Ectodermal cell (in vitro differentiated cells): ENCODE measurements at regions not wholly inside any gene's neighbourhood (a gene's known extent, or its start where the extent isn't known, plus 50 kb on each side); places are given as distances from the start of the nearest gene placed in this dataset.

ENCODE experiments used
- H3K27ac ChIP-seq: 2 replicates; pipeline ENCODE4 v1.7.0; 2013; ENCODE audit warnings: mild to moderate bottlenecking, low read depth, low read length; ENCODE audit not compliant: insufficient read depth, poor library complexity, severe bottlenecking
- H3K27me3 ChIP-seq: 2 replicates; pipeline ENCODE4 v1.7.0; 2013; ENCODE audit warnings: mild to moderate bottlenecking, low read length; ENCODE audit not compliant: insufficient read depth, control insufficient read depth, poor library complexity, severe bottlenecking
- H3K36me3 ChIP-seq: one replicate; pipeline ENCODE4 v1.7.0; 2013; ENCODE audit warnings: low read length; ENCODE audit not compliant: control insufficient read depth, insufficient read depth
- H3K4me1 ChIP-seq: one replicate; pipeline ENCODE4 v1.7.0; 2013; ENCODE audit warnings: low read length; ENCODE audit not compliant: control insufficient read depth, insufficient read depth
- H3K4me3 ChIP-seq: 2 replicates; pipeline ENCODE4 v1.7.0; 2013; ENCODE audit warnings: low read depth, low read length, control low read depth; ENCODE audit not compliant: insufficient read depth
- H3K9me3 ChIP-seq: 2 replicates; pipeline ENCODE4 v1.7.0; 2013; ENCODE audit warnings: mild to moderate bottlenecking, low read length, moderate library complexity; ENCODE audit not compliant: control insufficient read depth
- WGBS, 2 experiments: methylation state at CpG; one replicate each; pipeline ENCODE4 v1.1.7; 2013; ENCODE audit warnings: missing lambda C conversion rate in 2 of 2; 5-methylcytosine and 5-hydroxymethylcytosine counted together

GRCh38 chr4:156201050-156201449 is 247.4 kb upstream of the CTSO start:
- no peaks in the 10 kb centered on the region for H3K9me3 ChIP-seq
- no peak overlapping the region for H3K4me3 ChIP-seq
- no peak overlapping the region for H3K27ac ChIP-seq
- H3K36me3 ChIP-seq, result no peaks in the 10 kb centered on the region
- H3K4me1 ChIP-seq, result no peaks in the 10 kb centered on the region
- H3K27me3 ChIP-seq, result no peaks in the 10 kb centered on the region

GRCh38 chr4:156198511-156198910 is 244.8 kb upstream of the CTSO start:
- H3K9me3 ChIP-seq, result no peaks in the 10 kb centered on the region
- H3K27ac ChIP-seq, result no peak overlapping the region
- H3K36me3 ChIP-seq, result no peaks in the 10 kb centered on the region
- 96 to 97% methylated on average over 15 of the region's 15 CpGs for WGBS, 2 experiments
- H3K27me3 ChIP-seq, result no peaks in the 10 kb centered on the region
- no peaks in the 10 kb centered on the region for H3K4me1 ChIP-seq
- H3K4me3 ChIP-seq, result no peak overlapping the region

- 92 to 94% methylated on average over 8 of the region's 8 CpGs for WGBS, 2 experiments
- Histone ChIP-seq H3K27ac (no peak overlapping the region), H3K4me3 (no peak overlapping the region), H3K9me3 (no peaks in the 10 kb centered on the region), H3K27me3 (no peaks in the 10 kb centered on the region), H3K4me1 (no peaks in the 10 kb centered on the region), H3K36me3 (no peaks in the 10 kb centered on the region)
These were observed 243.6 kb upstream of the CTSO start for GRCh38 chr4:156197216-156197615.

GRCh38 chr4:156196722-156197121 is 243.1 kb upstream of the CTSO start:
- WGBS, 2 experiments, result 91 to 96% methylated on average over 7 of the region's 7 CpGs
- Histone ChIP-seq H3K4me3 (no peak overlapping the region), H3K9me3 (no peaks in the 10 kb centered on the region), H3K36me3 (no peaks in the 10 kb centered on the region), H3K4me1 (no peaks in the 10 kb centered on the region), H3K27me3 (no peaks in the 10 kb centered on the region), H3K27ac (no peak overlapping the region)

- H3K4me1 ChIP-seq, result no peaks in the 10 kb centered on the region
- no peaks in the 10 kb centered on the region for H3K36me3 ChIP-seq
- H3K27ac ChIP-seq, result no peak overlapping the region
- H3K9me3 ChIP-seq, result no peaks in the 10 kb centered on the region
- no peak overlapping the region for H3K4me3 ChIP-seq
- H3K27me3 ChIP-seq, result no peaks in the 10 kb centered on the region
These were observed 242.2 kb upstream of the CTSO start for GRCh38 chr4:156195914-156196313.

- H3K9me3 ChIP-seq, result no peaks in the 10 kb centered on the region
- no peaks in the 10 kb centered on the region for H3K4me1 ChIP-seq
- H3K36me3 ChIP-seq, result no peaks in the 10 kb centered on the region
- 92 to 93% methylated on average over 7 of the region's 7 CpGs for WGBS, 2 experiments
- H3K4me3 ChIP-seq, result no peak overlapping the region
- H3K27ac ChIP-seq, result no peak overlapping the region
- H3K27me3 ChIP-seq, result no peaks in the 10 kb centered on the region
These were observed 241.2 kb upstream of the CTSO start for GRCh38 chr4:156194896-156195295.

GRCh38 chr4:156193800-156194199 is 240.1 kb upstream of the CTSO start:
- no peak overlapping the region for H3K4me3 ChIP-seq
- 95% methylated on average over 3 of the region's 3 CpGs for WGBS, 2 experiments
- no peaks in the 10 kb centered on the region for H3K36me3 ChIP-seq
- H3K27me3 ChIP-seq, result no peaks in the 10 kb centered on the region
- no peaks in the 10 kb centered on the region for H3K4me1 ChIP-seq
- no peaks in the 10 kb centered on the region for H3K9me3 ChIP-seq
- no peak overlapping the region for H3K27ac ChIP-seq

GRCh38 chr4:156193106-156193505 is 239.4 kb upstream of the CTSO start:
- H3K36me3 ChIP-seq, result no peaks in the 10 kb centered on the region

GRCh38 chr4:156192033-156192432 is 238.4 kb upstream of the CTSO start:
- no peaks in the 10 kb centered on the region for H3K9me3 ChIP-seq
- no peaks in the 10 kb centered on the region for H3K36me3 ChIP-seq
- H3K27ac ChIP-seq, result no peak overlapping the region
- no peak overlapping the region for H3K4me3 ChIP-seq
- H3K27me3 ChIP-seq, result no peaks in the 10 kb centered on the region
- H3K4me1 ChIP-seq, result no peaks in the 10 kb centered on the region

More at GRCh38 chr4:156193106-156193505, 239.4 kb upstream of the CTSO start:
- Histone ChIP-seq H3K27me3 (no peaks in the 10 kb centered on the region), H3K4me3 (no peak overlapping the region), H3K4me1 (no peaks in the 10 kb centered on the region), H3K27ac (no peak overlapping the region), H3K9me3 (no peaks in the 10 kb centered on the region)
- 68 to 83% methylated on average over 2 of the region's 2 CpGs for WGBS, 2 experiments

- Histone ChIP-seq H3K4me1 (no peaks in the 10 kb centered on the region), H3K9me3 (no peaks in the 10 kb centered on the region), H3K36me3 (no peaks in the 10 kb centered on the region), H3K4me3 (no peak overlapping the region), H3K27ac (no peak overlapping the region), H3K27me3 (no peaks in the 10 kb centered on the region)
- 89 to 94% methylated on average over 2 of the region's 2 CpGs for WGBS, 2 experiments
These were observed 237.5 kb upstream of the CTSO start for GRCh38 chr4:156191044-156191781.

GRCh38 chr4:156190615-156191014 is 236.9 kb upstream of the CTSO start:
- no CpG with 5 or more reads among the region's 1 CpG for WGBS, 2 experiments
- H3K36me3 ChIP-seq, result no peaks in the 10 kb centered on the region
- H3K9me3 ChIP-seq, result no peaks in the 10 kb centered on the region
- H3K4me1 ChIP-seq, result no peaks in the 10 kb centered on the region
- no peak overlapping the region for H3K4me3 ChIP-seq
- no peaks in the 10 kb centered on the region for H3K27me3 ChIP-seq
- no peak overlapping the region for H3K27ac ChIP-seq
